ENCODE measurements at regions not wholly inside any gene's neighbourhood (a gene's known extent, or its start where the extent isn't known, plus 50 kb on each side); places are given as distances from the start of the nearest gene placed in this dataset.
"Not testable (repeated sequence)": the region's sequence is repeated elsewhere in the genome, so short reads cannot be mapped to it uniquely, and the experiment has no call there.

- not testable (repeated sequence) for TF ChIP-seq CTCF (IDR thresholded peaks at IDR 0.05 in 4 of 5, conservative IDR thresholded peaks at IDR 0.05 in 1 of 5); POLR2A (IDR thresholded peaks at IDR 0.05)
Measured at GRCh38 chr2:87321201-87321600, 299.6 kb upstream of the PLGLB1 start.
